Hepatocyte (in vitro differentiated cells): ENCODE measurements at regions not wholly inside any gene's neighbourhood (a gene's known extent, or its start where the extent isn't known, plus 50 kb on each side); places are given as distances from the start of the nearest gene placed in this dataset.

Experiments
- DNase-seq: peaks from one replicate; pipeline ENCODE4 v3.0.0-alpha.2; 2016; ENCODE audit warnings: low spot score
- H2AFZ ChIP-seq: fragments of 200-600 bp; sonication (generic); 2 replicates; pipeline ENCODE4 v1.6.0; 2016; ENCODE audit warnings: antibody characterized with exemption, mild to moderate bottlenecking
- H3K27ac ChIP-seq: fragments of 200-600 bp; sonication (generic); 2 replicates; pipeline ENCODE4 v1.5.1; 2016; ENCODE audit warnings: mild to moderate bottlenecking
- H3K27me3 ChIP-seq: fragments of 200-600 bp; sonication (generic); 2 replicates; pipeline ENCODE4 v1.6.1; 2016
- H3K36me3 ChIP-seq: fragments of 200-600 bp; sonication (generic); replicated peaks from 2 replicates; pipeline ENCODE4 v1.5.1; 2016; ENCODE audit warnings: low read depth; ENCODE audit not compliant: insufficient read depth
- H3K4me1 ChIP-seq: fragments of 200-600 bp; sonication (generic); 2 replicates; pipeline ENCODE4 v1.5.1; 2016; ENCODE audit warnings: mild to moderate bottlenecking, moderate library complexity; ENCODE audit not compliant: insufficient read depth
- H3K4me2 ChIP-seq: fragments of 200-600 bp; sonication (generic); 2 replicates; pipeline ENCODE4 v1.6.0; 2016
- H3K4me3 ChIP-seq: fragments of 200-600 bp; sonication (generic); 2 replicates; pipeline ENCODE4 v1.5.1; 2016; ENCODE audit warnings: mild to moderate bottlenecking
- H3K79me2 ChIP-seq: fragments of 200-600 bp; sonication (generic); 2 replicates; pipeline ENCODE4 v1.6.0; 2017; ENCODE audit warnings: mild to moderate bottlenecking
- H3K9me2 ChIP-seq: fragments of 200-600 bp; sonication (generic); replicated peaks from 2 replicates; pipeline ENCODE4 v1.6.0; 2017; ENCODE audit warnings: mild to moderate bottlenecking; ENCODE audit not compliant: insufficient read depth
- H3K9me3 ChIP-seq: fragments of 200-600 bp; sonication (generic); 2 replicates; pipeline ENCODE4 v1.5.1; 2016; ENCODE audit warnings: low read depth, mild to moderate bottlenecking
- H4K20me1 ChIP-seq: fragments of 200-600 bp; sonication (generic); 2 replicates; pipeline ENCODE4 v1.6.0; 2016; ENCODE audit warnings: mild to moderate bottlenecking; ENCODE audit not compliant: insufficient read depth, poor library complexity, severe bottlenecking
- CTCF ChIP-seq: fragments of 200-600 bp; sonication (generic); IDR thresholded peaks from 2 replicates; pipeline ENCODE4 v1.5.1; 2016; ENCODE audit warnings: antibody characterized with exemption, mild to moderate bottlenecking; ENCODE audit not compliant: poor library complexity
- EZH2 ChIP-seq: fragments of 200-600 bp; sonication (generic); IDR thresholded peaks from 2 replicates; pipeline ENCODE4 v1.6.1; 2016; ENCODE audit warnings: antibody characterized with exemption, mild to moderate bottlenecking, borderline replicate concordance
- EZH2phosphoT487 ChIP-seq: fragments of 200-600 bp; sonication (generic); IDR thresholded peaks from one replicate; pipeline ENCODE4 v1.6.1; 2018; ENCODE audit warnings: antibody characterized with exemption, mild to moderate bottlenecking, low read depth, moderate library complexity; ENCODE audit not compliant: unreplicated experiment, severe bottlenecking
- WGBS: methylation state at CpG from one replicate; pipeline ENCODE4 v1.1.6; 2016; ENCODE audit warnings: low lambda C conversion rate; ENCODE audit errors: missing lambda C conversion rate; 5-methylcytosine and 5-hydroxymethylcytosine counted together

- Histone ChIP-seq H4K20me1 (no peaks in the 10 kb centered on the region), H2AFZ (no peak overlapping the region), H3K79me2 (no peaks in the 10 kb centered on the region), H3K27ac (no peak overlapping the region), H3K4me3 (no peak overlapping the region), H3K4me2 (no peak overlapping the region), H3K36me3 (no peaks in the 10 kb centered on the region), H3K27me3 (no peaks in the 10 kb centered on the region), H3K9me3 (no peaks in the 10 kb centered on the region), H3K4me1 (no peaks in the 10 kb centered on the region), H3K9me2 (no peaks in the 10 kb centered on the region)
- TF ChIP-seq CTCF = no peak
- 80% methylated on average over 17 of the region's 17 CpGs for whole genome bisulfite sequencing
- DNase-seq = no peak
Observed at GRCh38 chr1:4004635-4005430, 104.8 kb upstream of the C1orf174 start.

- no peaks in the 10 kb centered on the region for H3K36me3 ChIP-seq
- no peaks in the 10 kb centered on the region for H3K4me1 ChIP-seq
- no peak overlapping the region for H2AFZ ChIP-seq
- no peak for TF ChIP-seq EZH2
- H3K27me3 ChIP-seq = no peaks in the 10 kb centered on the region
- no peaks in the 10 kb centered on the region for H4K20me1 ChIP-seq
- H3K4me3 ChIP-seq = no peak overlapping the region
- H3K79me2 ChIP-seq = no peaks in the 10 kb centered on the region
- no peaks in the 10 kb centered on the region for H3K9me3 ChIP-seq
- H3K4me2 ChIP-seq = no peak overlapping the region
- DNase-seq = no peak
- H3K9me2 ChIP-seq = no peaks in the 10 kb centered on the region
- 96% methylated on average over 6 of the region's 6 CpGs for WGBS
- H3K27ac ChIP-seq = no peak overlapping the region
Observed at GRCh38 chr1:4005431-4005830, 105.4 kb upstream of the C1orf174 start.

GRCh38 chr1:4006676-4007374 is 106.8 kb upstream of the C1orf174 start:
- H4K20me1 ChIP-seq = no peaks in the 10 kb centered on the region
- no peak for DNase-seq
- no peaks in the 10 kb centered on the region for H3K9me2 ChIP-seq
- no peak overlapping the region for H3K4me3 ChIP-seq
- H3K4me1 ChIP-seq = no peaks in the 10 kb centered on the region
- no peak for TF ChIP-seq EZH2
- no peaks in the 10 kb centered on the region for H3K79me2 ChIP-seq
- H3K36me3 ChIP-seq = no peaks in the 10 kb centered on the region
- no peak overlapping the region for H3K4me2 ChIP-seq
- no peaks in the 10 kb centered on the region for H3K9me3 ChIP-seq
- H2AFZ ChIP-seq = no peak overlapping the region
- H3K27ac ChIP-seq = no peak overlapping the region
- no peaks in the 10 kb centered on the region for H3K27me3 ChIP-seq
- 91% methylated on average over 7 of the region's 7 CpGs for WGBS

- Histone ChIP-seq H3K27ac (no peak overlapping the region), H3K4me2 (no peak overlapping the region), H4K20me1 (no peaks in the 10 kb centered on the region), H3K36me3 (no peaks in the 10 kb centered on the region), H3K27me3 (no peaks in the 10 kb centered on the region), H3K79me2 (no peaks in the 10 kb centered on the region), H3K4me3 (no peak overlapping the region), H3K4me1 (no peaks in the 10 kb centered on the region), H3K9me2 (no peaks in the 10 kb centered on the region), H3K9me3 (no peaks in the 10 kb centered on the region), H2AFZ (no peak overlapping the region)
- 81% methylated on average over 7 of the region's 7 CpGs for WGBS
- TF ChIP-seq CTCF = no peak
- TF ChIP-seq EZH2phosphoT487 = no peak
- no peak for TF ChIP-seq EZH2
- no peak for DNase-seq
Observed at GRCh38 chr1:4010284-4010683, 110.2 kb upstream of the C1orf174 start.
